NCI-H526 treated with DMSO at 0.1 percent for 48 hours (cell line): ENCODE measurements at regions not wholly inside any gene's neighbourhood (a gene's known extent, or its start where the extent isn't known, plus 50 kb on each side); places are given as distances from the start of the nearest gene placed in this dataset.
"Not testable (repeated sequence)": the region's sequence is repeated elsewhere in the genome, so short reads cannot be mapped to it uniquely, and the experiment has no call there.

Experiments
- DNase-seq: peaks from one replicate; lab custom pipeline; 2025; lab: John Stamatoyannopoulos, UW

DNA sequence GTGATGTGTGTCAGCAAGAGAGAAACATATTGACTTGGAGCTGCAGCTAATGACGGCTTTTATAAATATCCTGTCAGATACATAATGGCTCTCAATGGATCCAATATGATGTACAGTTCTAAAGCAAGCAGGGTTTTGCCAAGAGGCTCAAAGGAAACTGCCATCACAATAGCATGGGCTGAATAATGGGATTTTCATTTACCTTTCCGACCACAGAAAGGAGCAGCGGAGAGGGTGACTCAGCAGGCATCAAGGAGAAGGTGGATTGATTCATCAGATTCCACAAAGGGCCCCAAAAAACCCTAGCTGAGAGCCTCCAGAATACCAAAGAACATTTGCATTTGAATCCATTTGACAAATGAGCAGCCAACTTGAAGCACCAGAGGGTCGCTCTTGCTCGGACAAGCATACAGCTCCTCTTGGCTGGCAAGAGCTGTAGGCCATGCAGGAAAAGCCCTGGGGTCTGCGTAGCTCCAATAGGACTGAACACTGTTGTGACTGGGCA is 355.7 kb upstream of the NOCT start:
- no peak for DNase-seq

DNA sequence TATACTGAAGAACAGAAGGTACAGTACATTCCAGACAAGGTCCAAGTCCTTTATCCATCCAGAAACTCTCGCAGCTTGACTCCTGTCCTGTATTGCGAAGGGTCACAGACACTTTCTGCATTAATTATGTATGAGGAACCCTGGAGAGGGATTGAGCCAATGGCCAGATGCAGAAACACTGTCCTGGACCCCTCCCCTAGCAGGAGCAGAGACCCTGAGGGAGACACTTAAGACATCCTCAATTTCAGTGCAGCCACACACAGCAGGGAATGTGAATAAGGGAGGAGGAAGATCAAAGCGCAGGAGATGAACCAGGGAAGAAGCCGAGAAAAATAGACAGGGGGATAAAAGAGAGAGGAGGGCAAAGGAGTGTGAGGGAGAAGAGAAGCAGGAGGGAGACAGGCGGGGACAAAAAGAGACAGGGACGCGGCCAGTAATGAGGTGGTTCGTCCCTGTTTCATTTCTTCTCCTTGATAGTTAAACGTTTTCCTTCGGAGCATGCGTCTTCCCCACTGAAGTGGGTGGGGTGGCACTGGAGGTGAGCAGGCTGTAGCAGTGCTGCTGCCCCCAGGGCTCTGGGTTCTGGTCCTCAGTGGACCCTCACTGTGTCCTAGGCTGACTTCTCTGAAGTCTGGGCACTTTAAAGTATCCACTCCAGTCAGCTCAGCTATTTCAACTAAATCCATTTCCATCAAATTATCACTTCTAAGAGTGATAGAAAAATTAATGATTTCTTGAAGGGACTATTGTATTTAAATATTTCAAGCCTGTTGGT is 356.4 kb upstream of the NOCT start:
- no peak for DNase-seq

DNA sequence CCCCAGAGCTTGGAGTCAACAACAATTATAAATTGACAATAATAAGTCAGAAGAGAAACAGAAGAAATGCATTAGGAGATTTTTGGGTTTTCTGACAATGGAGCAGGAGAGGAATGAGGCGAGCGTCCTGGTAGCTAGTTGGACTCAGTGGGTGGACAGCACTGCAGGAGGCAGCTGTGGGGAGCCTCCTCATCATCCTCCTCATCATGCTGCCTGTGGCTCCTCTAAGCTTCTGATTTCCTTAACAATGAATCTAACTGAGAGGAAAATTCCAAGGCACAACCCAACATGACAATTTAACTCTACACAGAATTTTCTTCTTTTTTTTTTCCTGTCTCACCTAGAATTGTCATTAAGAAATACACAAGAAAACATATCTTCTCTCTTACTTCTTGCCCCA is 357.1 kb upstream of the NOCT start:
- DNase-seq = no peak

DNA sequence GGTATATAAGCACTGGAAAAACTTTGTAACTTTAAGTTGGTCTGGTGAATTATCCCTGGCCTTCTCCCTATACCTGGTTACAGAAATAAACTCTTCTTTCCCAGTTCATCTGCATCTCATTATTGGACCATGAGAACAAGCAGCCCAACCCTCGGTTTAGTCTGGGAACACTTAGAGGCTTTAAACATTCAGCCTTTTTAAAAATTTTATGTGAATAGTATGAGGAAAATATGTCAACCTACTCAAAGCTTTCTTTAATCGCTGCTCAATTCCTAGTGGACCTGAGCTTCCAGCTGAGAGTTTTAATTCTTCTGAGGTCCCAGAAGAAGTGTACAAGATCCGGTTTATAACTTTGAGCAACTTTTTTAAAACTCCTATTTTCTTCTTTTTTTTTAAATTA is 358.6 kb upstream of the NOCT start:
- no peak for DNase-seq

DNA sequence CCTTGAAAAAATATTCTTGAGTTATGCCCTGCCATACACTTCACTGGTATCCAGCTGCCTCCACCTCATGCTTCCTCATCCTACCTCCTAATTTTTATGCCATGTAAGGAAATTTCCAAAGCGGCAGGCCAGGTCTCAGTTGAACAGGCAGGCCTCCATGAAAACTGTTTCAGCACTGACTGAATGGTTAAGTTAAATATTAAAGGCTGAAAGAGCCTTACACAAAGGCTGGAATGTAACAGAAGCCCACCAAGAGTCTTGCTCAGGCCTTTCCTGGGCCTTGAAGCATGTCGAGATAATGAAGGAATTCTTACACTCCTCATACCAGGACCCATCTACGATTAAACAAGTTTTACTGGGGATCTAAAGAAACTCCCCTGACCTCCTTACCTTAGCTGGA is 359.6 kb upstream of the NOCT start:
- no peak for DNase-seq

DNA sequence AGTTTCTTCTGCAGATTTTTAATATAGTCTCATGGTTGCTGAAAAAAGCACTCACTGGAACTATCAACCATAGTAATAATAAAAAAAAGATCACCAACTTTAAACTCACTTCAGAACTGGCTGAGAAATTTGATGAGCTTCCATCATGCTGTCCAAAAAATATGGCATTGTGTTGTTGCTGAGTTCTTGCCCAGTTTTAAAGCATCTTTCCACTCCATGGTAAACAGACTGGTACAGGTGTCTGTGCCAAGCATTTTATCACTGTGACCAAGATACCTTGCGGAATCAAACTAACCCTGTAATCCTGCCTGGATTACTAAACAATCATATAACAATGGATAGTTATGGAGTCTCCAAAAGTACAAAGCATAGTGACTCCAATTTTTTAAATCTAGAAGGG is 360.3 kb upstream of the NOCT start:
- no peak for DNase-seq

DNA sequence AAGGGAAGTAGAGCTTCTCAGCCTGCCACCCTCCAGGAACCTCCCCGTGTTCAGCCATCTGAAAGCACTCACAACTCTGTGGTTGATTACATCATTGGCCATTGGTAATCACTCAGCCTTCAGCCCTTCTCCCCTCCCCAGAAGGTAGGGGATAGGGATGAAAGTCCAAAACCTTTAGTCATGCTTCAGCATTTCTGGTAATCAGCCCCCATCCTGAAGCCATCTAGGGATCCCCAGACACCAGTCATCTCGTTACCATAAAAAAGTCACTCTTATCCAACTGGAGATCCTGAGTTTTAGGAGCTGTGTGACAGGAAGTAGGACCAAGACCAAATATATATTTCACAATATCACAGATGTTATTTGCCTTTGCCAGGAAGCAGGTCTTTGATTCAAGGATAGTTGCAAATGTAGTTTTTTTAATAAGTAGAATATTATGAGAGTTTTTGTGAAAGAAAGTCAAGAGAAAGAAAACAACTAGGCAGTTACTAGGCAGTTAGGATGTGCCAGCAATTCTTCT is 364.6 kb upstream of the NOCT start:
- no peak for DNase-seq

DNA sequence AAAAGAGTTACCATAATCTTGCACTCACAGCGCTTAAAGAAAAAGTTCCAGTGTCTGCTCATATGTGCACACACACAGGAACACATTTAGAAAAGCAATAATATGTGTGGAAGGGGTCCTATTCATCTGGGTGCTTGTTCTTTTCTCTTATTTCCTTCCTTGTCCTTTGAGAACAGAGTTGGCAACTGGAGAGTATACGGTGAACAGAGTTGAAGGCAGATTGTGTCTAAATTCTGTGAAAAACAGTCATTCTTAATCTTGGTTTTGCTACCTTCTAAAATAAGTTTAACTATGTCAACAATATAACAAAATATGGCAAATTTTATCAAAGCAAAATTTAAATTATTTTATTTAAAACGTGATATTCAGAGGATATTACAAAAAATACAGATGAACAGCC is 365.1 kb upstream of the NOCT start:
- DNase-seq = no peak

DNA sequence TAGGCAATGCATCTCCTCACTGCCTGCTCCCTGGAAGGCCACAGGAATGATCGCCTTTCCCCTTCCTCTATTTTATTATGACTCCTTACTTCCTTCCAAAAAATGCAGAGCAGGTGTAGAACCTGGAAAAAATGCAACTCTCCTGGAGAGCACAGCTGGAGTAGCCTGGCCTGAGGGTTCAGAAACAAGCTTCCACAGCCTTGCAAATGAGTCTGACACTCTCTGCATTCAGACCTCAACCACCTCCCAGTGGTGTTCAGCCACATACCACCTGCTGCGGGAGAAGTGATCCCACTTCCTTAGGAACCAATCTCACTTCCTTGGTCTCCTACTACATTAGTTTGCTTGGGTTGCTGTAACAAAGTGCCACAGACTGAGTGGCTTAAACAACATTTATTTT is 368.1 kb upstream of the NOCT start:
- DNase-seq = no peak

DNA sequence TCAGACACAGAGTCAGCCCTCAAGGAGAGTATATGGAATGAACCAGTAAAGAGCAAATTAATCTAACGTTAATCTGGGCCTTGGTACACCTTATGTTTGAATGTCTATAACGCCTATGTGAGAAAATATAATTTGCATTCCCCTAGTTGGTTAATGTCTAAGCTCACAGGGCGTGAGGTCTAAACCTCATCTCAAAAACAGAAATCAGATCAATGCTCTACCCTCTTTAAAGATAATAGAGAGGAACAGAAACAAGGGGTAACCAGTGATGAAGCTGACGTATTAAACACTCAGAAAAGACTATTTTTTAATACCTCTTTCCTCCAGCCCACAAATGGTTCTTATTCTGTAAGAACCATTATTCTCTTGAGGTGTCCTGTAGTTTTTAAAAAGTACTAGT is 369.2 kb upstream of the NOCT start:
- no peak for DNase-seq

DNA sequence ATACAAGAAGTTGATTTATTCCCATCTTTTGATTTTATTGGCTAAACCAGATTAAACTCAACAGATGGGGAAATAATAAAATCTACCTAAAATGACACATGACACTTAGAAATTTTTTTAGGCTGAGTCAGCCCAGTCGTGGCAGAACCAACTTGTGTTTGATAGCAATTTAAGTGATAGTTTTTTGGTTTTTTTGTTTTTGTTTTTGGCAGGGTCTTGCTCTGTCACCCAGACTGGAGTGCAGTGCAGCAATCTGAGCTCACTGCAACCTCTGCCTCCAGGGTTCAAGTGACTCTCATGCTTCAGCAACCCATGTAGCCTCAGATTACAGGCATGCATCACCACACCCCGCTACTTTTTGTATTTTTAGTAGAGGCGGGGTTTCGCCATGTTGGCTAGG is 370.3 kb upstream of the NOCT start:
- no peak for DNase-seq

DNA sequence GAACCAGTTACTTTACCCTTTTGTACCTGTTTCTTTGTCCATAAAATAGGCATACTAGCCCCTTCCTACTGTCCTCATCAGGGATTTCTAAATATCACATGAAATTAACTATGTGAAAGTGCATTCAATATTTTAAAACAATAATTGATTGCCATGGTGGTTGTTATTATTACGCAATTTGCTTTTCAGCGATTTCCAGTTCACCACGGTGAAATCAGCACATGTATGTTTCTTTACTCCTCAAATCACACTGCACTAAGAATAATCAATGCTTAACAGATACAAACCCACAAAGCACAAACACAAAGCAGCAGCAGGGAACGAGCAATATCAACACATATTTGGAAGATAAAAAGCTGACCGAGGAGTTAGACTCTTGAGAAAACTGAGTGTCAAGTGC is 371.3 kb upstream of the NOCT start:
- DNase-seq = no peak

DNA sequence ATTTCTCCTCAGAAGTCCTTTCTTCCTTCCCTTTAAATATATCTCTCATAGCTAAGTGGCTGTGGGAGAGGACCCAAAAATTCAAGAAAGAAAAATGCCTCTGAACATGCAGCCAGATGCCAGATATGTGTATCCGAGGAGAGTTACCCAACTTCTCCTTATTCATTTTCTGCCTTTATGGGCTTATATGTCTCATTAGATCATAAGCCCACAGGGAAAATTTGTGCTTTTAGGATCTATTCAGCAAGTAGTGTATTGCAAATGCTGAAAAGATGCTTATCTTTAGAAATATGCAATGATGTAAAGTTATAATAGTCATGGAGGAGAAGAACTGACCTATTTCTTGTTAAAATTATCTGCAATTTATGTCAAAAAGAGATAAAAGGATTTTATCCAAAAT is 371.8 kb upstream of the NOCT start:
- no peak for DNase-seq

DNA sequence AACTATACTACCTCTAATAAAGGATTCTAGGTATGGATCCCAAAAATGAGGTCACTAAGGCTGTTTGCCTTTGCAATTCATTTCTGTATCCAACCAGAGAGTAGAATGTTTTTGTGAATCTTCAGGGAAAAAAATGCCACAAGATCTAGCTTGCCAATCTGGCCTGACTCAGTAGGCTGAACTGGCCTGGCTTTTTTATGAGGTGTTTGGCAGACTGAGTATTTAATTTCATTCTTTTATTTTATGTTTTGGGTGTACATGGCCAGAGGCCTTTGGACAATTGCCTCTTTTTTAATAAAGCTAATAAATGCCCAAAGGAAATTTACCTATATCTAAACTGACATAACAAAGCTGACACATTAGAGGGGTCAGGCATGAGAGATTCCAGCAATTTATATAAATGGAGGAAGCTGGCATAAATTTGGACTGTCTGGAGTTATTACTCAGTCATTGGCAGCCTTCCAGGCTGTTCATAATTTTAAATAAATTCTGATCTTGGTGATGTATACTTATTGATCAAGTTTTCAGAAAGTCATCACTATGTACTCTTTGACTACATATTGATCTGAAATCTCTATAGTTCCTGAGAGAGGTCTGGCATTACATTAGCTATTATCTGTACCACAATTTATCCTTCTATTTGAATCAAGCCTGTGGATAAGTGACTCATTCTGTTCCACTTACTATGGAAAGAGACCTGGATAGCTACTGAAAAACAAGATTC is 376.4 kb upstream of the NOCT start:
- DNase-seq = no peak

DNA sequence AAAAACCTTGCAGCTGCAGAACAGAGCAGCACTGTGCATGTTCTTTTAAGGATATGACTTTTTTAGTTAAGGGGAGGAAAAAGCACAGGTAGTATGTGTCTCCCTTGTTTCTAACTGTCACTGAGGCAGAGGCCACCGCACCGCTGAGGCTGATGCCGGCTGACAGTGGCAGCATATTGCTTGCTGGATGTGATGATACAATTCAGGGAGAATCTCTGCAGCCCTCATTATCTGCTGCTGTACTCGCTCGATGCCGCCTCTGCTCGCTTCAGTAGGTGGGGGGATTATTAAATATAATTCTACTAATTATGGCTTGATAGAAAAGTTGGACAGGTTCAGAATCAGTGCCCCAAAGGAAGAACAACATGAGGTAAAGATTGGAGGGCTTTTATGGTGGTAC is 378.8 kb upstream of the NOCT start:
- DNase-seq = no peak

DNA sequence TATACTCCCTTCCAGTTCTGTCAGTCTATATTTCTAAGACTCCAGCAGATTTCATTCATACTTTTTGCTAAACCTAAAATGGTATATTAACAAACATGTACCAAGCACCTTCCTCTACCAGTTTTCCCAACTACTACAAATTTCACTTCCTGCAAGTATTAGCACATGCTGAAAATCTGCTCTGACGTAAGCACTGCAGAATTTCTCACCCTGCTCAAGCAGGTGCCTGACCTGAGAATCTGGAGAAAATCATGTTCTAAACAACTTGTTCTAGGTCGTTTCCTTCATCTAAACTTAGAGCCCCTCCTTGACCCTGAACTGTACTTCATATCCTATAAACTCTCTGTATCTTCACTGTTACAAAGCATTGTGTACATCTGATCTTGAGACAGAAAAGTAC is 380.7 kb upstream of the NOCT start:
- no peak for DNase-seq

DNA sequence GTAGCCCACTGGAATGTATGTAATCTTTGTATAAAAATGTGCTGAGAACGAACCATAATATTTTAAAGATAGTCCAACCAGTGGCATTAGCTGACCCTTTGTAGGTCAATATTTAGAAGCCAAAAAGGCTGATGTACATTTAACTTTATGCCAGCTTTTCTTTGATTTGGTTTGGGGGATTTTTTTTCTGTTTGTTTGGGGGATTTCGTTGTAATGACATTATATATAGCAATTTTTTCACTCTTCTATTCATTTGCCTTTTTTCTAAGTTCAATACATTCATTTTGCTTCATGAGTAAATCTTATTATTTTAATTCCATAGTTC is 382.0 kb upstream of the NOCT start:
- no peak for DNase-seq

DNA sequence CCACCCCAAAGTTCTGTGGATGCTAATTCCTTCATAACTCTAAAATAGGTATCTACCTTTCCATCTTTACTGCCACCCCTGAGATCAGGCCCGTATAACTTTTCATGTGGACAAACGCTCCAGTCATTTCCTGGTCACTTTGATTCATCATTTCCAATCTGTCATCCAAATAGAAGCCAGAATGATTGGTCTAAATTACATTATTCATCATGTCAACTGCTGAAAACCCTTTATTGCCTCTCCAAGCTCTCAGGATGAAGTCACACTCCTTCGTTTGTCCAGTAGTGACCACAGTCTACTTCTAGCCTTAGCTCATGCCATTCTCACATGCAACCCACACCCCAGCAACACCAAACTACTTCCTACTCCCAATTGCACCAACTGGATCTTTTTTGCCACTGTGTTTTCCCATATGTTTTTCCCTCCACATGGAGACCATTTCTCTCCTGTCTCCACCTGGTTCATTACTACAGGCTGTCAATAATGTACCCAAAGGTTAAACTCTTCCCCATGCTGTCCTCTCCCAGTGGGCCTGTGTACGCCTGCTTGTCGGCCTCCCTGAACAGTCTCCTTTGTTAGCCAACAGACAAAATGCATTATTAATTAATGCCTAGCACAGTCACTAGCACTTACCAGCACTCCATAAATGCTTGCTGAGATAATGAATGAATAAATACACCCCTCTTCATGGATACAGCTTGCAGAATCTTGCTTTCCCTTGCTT is 382.6 kb upstream of the NOCT start:
- DNase-seq = no peak

DNA sequence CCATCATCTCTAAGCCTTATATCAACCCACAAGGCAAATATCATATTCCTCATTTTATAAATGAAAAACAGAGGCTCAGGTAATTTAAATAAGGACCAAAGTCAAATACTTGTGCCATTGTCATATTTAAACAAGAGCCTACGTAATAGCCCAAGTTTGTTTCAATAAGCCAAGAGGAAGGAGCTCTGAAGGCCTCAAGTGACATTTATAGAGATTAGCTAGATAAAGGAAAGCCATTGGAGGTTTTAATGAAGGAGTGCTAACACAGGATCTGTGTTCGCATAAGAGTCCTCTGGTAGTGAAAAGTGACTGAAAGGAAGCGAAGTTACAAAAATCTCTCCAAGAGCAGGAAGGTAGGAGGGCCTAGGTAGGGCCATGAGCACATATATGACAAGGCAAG is 384.9 kb upstream of the NOCT start:
- DNase-seq = no peak

DNA sequence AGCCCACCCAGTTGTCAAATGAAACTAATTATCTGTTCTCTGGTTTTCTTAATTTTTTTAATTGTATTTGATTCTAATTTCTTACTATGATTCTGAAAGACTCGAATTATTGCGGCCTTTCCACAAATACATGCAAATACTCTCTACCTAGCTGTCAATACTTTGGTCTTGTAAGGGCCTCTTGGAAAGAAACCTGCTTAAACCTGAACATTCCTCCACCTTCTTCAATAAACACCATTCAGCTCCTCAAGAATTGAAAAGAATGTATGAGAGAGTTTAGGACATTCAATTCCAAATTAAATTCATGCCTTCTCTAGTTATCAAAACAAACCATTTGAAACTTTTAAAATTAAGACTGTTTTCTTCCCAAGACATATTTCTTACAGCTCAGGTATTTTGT is 385.9 kb upstream of the NOCT start:
- DNase-seq = no peak

DNA sequence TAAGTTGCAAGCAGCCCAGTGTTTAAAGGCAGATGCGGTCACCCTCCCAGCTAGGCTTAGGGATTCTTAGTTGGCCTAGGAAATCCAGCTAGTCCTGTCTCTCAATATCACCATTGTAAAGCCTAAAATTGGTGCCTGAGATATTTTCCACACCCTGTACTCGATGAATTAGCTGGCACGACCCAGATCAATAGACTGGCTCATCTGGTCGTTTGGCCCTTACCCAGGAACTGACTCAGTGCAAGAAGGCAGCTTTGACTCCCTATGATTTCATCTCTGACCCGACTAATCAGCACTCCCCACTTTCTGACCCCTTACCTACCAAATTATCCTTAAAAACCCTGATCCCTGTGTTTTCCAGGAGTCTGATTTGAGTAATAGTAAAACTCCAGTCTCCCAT is 384.9 kb upstream of the SLC7A11 start:
- DNase-seq = no peak

DNA sequence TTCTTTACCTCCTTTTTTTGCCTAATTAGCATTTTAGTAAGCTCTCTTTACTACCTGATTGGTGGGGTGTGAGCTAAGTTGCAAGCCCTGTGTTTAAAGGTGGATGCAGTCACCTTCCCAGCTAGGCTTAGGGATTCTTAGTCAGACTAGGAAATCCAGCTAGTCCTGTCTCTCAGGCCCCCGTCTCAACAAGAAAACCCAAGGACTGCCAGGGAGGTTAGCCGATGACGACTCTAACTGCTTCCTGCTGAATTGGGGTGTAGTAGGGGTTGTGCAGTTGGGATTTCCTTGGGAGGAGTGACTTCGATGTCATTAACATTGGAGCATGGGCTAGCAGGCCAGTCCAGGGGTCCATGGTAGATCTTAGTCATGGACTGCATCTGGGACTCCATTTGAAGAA is 380.2 kb upstream of the SLC7A11 start:
- DNase-seq = not testable (repeated sequence)

DNA sequence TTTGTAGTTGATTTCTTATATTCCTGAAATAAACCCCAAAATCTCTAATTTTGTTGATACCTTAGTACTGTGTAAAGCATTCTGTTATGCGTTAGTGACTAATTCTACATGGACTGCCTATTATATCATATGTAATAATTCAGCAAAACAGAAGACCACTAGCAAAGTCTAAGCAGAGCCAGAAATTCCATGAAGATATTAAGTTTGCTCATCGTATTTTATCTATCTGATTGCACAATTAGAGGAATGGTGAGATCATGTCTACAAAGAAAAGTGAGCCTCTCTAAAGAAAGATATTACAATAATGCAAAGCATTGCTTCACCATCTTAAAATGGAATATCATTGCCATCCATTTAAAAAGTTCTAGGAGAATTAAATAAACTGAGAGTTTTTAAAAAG is 374.6 kb upstream of the SLC7A11 start:
- no peak for DNase-seq
